Ovary (tissue), 7 donors: ENCODE measurements at regions not wholly inside any gene's neighbourhood (a gene's known extent, or its start where the extent isn't known, plus 50 kb on each side); places are given as distances from the start of the nearest gene placed in this dataset.

Experiments
- DNase-seq, 5 donors: peaks; one replicate each; pipeline ENCODE4 v3.0.0-alpha.2; 2019 to 2020
- H3K27ac ChIP-seq, 2 donors: fragments of 200-600 bp; one replicate each; pipeline versions ENCODE4 v1.5.1 to v1.8.0; 2019 to 2022
- H3K27me3 ChIP-seq: fragments of 200-600 bp; one replicate; pipeline ENCODE4 v1.8.0; 2022
- H3K36me3 ChIP-seq: fragments of 200-600 bp; sonication (generic); one replicate; pipeline ENCODE4 v1.5.1; 2019
- H3K4me1 ChIP-seq: one replicate; pipeline ENCODE4 v1.8.1; 2013; ENCODE audit warnings: mild to moderate bottlenecking, moderate library complexity; ENCODE audit not compliant: insufficient read depth
- H3K4me3 ChIP-seq: fragments of 200-600 bp; sonication (generic); one replicate; pipeline ENCODE4 v1.5.1; 2017
- H3K9me3 ChIP-seq, 2 donors: fragments of 200-600 bp in 1 of 2; sonication (generic) in 1 of 2; one replicate each; pipeline versions ENCODE4 v1.5.1 to v1.8.1; 2013 to 2019; ENCODE audit warnings: mild to moderate bottlenecking in 1 of 2, moderate library complexity in 1 of 2
- CTCF ChIP-seq, 3 donors: fragments of 450-650 bp in 2 of 3; fragments of 200-600 bp in 1 of 3; IDR thresholded peaks; one replicate each; pipeline versions ENCODE4 v1.5.1 to v1.8.0; 2016 to 2022; ENCODE audit warnings: antibody characterized with exemption in 3 of 3, mild to moderate bottlenecking in 1 of 3
- EP300 ChIP-seq: sonication (generic); formaldehyde crosslinking; IDR thresholded peaks from one replicate; pipeline ENCODE4 v1.6.1; 2017; ENCODE audit warnings: antibody characterized with exemption
- POLR2A ChIP-seq: fragments of 450-650 bp; IDR thresholded peaks from one replicate; pipeline ENCODE4 v1.6.1; 2017; ENCODE audit warnings: antibody characterized with exemption, mild to moderate bottlenecking, moderate library complexity
- WGBS, 3 donors: extraction: QIAGEN DNeasy Blood & Tissue Kit in 1 of 3; methylation state at CpG; one replicate each; pipeline versions ENCODE4 v1.1.5 to v1.1.7; 2013 to 2017; 5-methylcytosine and 5-hydroxymethylcytosine counted together
- intact Hi-C, 4 donors: fragments of 100-400 bp; cut with DNase I; formaldehyde crosslinking; loops; one replicate each; pipeline versions ENCODE4 v1.11.0 to v1.15.1; 2022 to 2023
- donor health status: DM: no; HTN: no; CAD: no; lungs with moderate emphysema.
- donor health status: DM: no; HTN: no; CAD: no.
- donor health status: Bipolar disorder and iron deficiency.
- donor health status: DM: no; HTN: no; CAD: no.
- donor health status: DM: yes; HTN: yes; CAD: no.

DNA sequence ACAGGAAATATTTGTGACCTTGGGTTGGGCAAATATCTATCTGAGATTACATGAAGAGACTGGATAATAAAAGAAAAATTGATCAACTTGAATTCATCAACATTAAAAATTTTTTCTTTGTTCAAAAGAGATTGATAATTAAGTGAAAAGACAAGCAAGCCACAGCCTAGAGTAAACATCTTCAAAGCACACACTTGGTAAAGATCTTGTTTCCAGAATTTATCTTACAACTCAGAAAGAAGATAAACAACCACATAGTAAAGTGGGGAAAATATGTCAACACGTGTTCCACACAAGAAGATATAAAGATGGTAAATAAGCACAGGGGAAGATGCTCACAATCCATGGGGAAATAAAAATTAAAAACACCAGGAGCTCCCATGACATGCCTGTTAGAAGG is 195.9 kb downstream of the SOX11 start:
- no peak for TF ChIP-seq POLR2A
- no peak for TF ChIP-seq EP300
- no peaks in the 10 kb centered on the region for H3K36me3 ChIP-seq
- intact Hi-C loops = loop anchor here in 1 of 4 donors (5.0 kb wide), 1 partner anchor 154 kb away; no protein-coding TSS in a partner anchor
- no peak overlapping the region for H3K27ac ChIP-seq
- H3K27me3 ChIP-seq = no peaks in the 10 kb centered on the region
- H3K4me3 ChIP-seq = no peak overlapping the region
- no peak for DNase-seq
- H3K4me1 ChIP-seq = no peaks in the 10 kb centered on the region
- 5 to 23% (median 9%) methylated on average over 1 of the region's 1 CpG for WGBS, 3 donors
- H3K9me3 ChIP-seq = no peaks in the 10 kb centered on the region

DNA sequence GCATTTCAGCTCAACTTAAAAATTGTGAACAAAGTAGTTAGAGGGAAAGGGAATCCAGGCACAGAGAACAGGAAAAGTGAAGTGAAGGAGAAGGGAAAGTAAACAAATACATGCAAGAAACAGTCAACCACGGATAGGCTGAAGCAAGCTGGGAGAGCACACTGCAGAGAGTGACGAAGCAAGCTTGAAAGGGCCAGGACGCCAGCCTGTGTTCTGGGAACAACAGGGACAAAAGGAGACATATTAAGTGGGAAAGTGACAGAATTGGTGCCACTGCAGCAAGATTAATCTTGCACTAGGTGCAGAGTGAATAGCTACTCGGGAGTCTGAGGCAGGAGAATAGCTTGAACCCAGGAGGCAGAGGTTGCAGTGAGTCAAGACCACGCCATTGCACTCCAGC is 197.3 kb downstream of the SOX11 start:
- intact Hi-C loops = loop anchor here in 1 of 4 donors (5.0 kb wide), 1 partner anchor 153 kb away; no protein-coding TSS in a partner anchor
- H3K36me3 ChIP-seq = no peaks in the 10 kb centered on the region
- WGBS, 3 donors = 61 to 77% (median 64%) methylated on average over 5 of the region's 5 CpGs

DNA sequence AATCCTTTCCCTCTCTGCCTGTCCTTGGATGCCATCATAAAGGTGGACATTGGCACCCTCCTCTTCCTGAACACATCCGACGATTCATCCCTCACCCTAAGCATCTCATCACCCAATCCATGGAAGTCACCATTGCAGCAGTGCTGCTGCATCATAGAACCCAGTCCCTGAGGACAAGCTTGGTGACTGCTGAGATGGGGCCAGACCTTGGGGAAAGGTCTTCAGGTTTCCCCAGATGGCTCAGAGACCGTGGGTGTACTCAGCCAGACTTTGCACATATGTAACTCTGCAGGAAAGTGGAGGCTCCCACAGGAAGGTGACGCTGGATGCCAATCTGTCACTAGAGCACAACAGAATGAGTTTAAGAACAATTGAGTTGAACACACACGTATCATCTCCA is 202.2 kb downstream of the SOX11 start:
- Histone ChIP-seq H3K4me3 (no peak overlapping the region), H3K27ac (no peak overlapping the region), H3K9me3 (no peaks in the 10 kb centered on the region), H3K4me1 (no peaks in the 10 kb centered on the region), H3K27me3 (no peaks in the 10 kb centered on the region), H3K36me3 (no peaks in the 10 kb centered on the region)
- no peak for TF ChIP-seq EP300
- no peak for TF ChIP-seq POLR2A
- TF ChIP-seq CTCF (IDR thresholded peaks at IDR 0.05) = no peak
- intact Hi-C loops = no loop called here
- WGBS, 3 donors = 63 to 70% (median 69%) methylated on average over 5 of the region's 5 CpGs
- DNase-seq = no peak

More for the DNA sequence above, 197.3 kb downstream of the SOX11 start:
- no peak overlapping the region for H3K27ac ChIP-seq
- no peak overlapping the region for H3K4me3 ChIP-seq
- H3K9me3 ChIP-seq = no peaks in the 10 kb centered on the region
- no peaks in the 10 kb centered on the region for H3K4me1 ChIP-seq
- DNase-seq = no peak
- no peaks in the 10 kb centered on the region for H3K27me3 ChIP-seq
- no peak for TF ChIP-seq CTCF (IDR thresholded peaks at IDR 0.05)
- TF ChIP-seq POLR2A = no peak
- TF ChIP-seq EP300 = no peak

- no peak overlapping the region for H3K4me3 ChIP-seq
- no peaks in the 10 kb centered on the region for H3K4me1 ChIP-seq
- no peak overlapping the region for H3K27ac ChIP-seq
- WGBS, 3 donors = 85 to 92% (median 92%) methylated on average over 11 of the region's 11 CpGs
- no peaks in the 10 kb centered on the region for H3K9me3 ChIP-seq
- intact Hi-C loops = no loop called here
- TF ChIP-seq CTCF (IDR thresholded peaks at IDR 0.05) (no peak), POLR2A (no peak)
- no peaks in the 10 kb centered on the region for H3K36me3 ChIP-seq
- no peaks in the 10 kb centered on the region for H3K27me3 ChIP-seq
- DNase-seq = no peak
Observed at GRCh38 chr2:5895284-5895683, 203.1 kb downstream of the SOX11 start.

- intact Hi-C loops = no loop called here
- H3K27me3 ChIP-seq = no peaks in the 10 kb centered on the region
- no peak overlapping the region for H3K27ac ChIP-seq
- no peaks in the 10 kb centered on the region for H3K36me3 ChIP-seq
- no peak for TF ChIP-seq POLR2A
- TF ChIP-seq CTCF (IDR thresholded peaks at IDR 0.05) = no peak
- TF ChIP-seq EP300 = no peak
- DNase-seq = no peak
- H3K9me3 ChIP-seq = no peaks in the 10 kb centered on the region
- 74 to 87% (median 79%) methylated on average over 5 of the region's 5 CpGs for WGBS, 3 donors
- no peaks in the 10 kb centered on the region for H3K4me1 ChIP-seq
- H3K4me3 ChIP-seq = no peak overlapping the region
Observed at GRCh38 chr2:5897249-5897648, 205.1 kb downstream of the SOX11 start.
